ENCODE measurements at regions not wholly inside any gene's neighbourhood (a gene's known extent, or its start where the extent isn't known, plus 50 kb on each side); places are given as distances from the start of the nearest gene placed in this dataset.
A peak's percentile ranks its signal among the peaks of the same experiment; 100 is the strongest.

DNA sequence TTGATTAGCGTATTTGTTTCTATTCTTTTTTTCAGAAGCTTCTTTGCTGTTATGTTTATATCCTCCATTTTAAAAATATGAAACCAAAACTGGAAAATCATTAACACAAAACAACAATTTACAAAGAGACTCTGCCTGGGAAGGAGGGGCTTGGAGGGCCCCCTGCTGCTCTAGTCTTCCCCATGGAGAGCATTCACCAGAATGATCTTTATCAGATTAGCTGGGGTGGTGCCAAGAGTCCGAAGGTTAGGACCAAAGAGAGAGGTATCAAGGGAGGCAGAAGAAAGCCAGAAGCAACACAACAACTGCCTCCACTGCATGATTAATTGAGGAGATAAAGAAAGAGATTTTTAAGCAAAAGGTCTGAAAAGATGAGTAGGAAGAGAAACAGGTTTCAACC, 218.6 kb downstream of the IRS1 start (continued):
- TF ChIP-seq, protein P1, sequence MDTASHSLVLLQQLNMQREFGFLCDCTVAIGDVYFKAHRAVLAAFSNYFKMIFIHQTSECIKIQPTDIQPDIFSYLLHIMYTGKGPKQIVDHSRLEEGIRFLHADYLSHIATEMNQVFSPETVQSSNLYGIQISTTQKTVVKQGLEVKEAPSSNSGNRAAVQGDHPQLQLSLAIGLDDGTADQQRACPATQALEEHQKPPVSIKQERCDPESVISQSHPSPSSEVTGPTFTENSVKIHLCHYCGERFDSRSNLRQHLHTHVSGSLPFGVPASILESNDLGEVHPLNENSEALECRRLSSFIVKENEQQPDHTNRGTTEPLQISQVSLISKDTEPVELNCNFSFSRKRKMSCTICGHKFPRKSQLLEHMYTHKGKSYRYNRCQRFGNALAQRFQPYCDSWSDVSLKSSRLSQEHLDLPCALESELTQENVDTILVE (CRISPR knock-in tag; IDR thresholded peaks at IDR 0.05) = no peak
- no peak for TF ChIP-seq ZNF703 (CRISPR knock-in tag; IDR thresholded peaks at IDR 0.05; ENCODE audit: borderline replicate concordance)
- TF ChIP-seq ZC3H4 (CRISPR knock-in tag; IDR thresholded peaks at IDR 0.05; ENCODE audit: borderline replicate concordance) = no peak
- TF ChIP-seq ZNF607 (CRISPR knock-in tag; IDR thresholded peaks at IDR 0.05; ENCODE audit: borderline replicate concordance) = no peak
- no peak for TF ChIP-seq POLR2G (IDR thresholded peaks at IDR 0.05; ENCODE audit: low read depth, low read length)
- no peak for TF ChIP-seq ZNF34 (CRISPR knock-in tag; IDR thresholded peaks at IDR 0.05; ENCODE audit: borderline replicate concordance)
- no peak for TF ChIP-seq PHF20 (CRISPR knock-in tag; IDR thresholded peaks at IDR 0.05)
- no peak for TF ChIP-seq JDP2 (CRISPR knock-in tag; IDR thresholded peaks at IDR 0.05; ENCODE audit: borderline replicate concordance)
- TF ChIP-seq HDAC1 (CRISPR knock-in tag; IDR thresholded peaks at IDR 0.05) = peak; percentile 28; the same call in 1 of the 2 replicates
- no peak for TF ChIP-seq TBL1XR1 (IDR thresholded peaks at IDR 0.05; ENCODE audit: borderline replicate concordance, low read length, partially characterized antibody)
- TF ChIP-seq XRCC5 (optimal IDR thresholded peaks at IDR 0.05; ENCODE audit: low read length) = no peak
- TF ChIP-seq ZNF747 (CRISPR knock-in tag; IDR thresholded peaks at IDR 0.05; ENCODE audit: borderline replicate concordance) = no peak
- TF ChIP-seq, protein P2, sequence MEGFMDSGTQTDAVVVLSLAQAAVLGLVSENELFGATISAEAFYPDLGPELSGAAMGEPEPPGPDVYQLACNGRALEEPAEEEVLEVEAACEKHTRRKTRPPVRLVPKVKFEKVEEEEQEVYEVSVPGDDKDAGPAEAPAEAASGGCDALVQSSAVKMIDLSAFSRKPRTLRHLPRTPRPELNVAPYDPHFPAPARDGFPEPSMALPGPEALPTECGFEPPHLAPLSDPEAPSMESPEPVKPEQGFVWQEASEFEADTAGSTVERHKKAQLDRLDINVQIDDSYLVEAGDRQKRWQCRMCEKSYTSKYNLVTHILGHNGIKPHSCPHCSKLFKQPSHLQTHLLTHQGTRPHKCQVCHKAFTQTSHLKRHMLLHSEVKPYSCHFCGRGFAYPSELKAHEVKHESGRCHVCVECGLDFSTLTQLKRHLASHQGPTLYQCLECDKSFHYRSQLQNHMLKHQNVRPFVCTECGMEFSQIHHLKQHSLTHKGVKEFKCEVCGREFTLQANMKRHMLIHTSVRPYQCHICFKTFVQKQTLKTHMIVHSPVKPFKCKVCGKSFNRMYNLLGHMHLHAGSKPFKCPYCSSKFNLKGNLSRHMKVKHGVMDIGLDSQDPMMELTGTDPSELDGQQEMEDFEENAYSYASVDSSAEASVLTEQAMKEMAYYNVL (CRISPR knock-in tag; IDR thresholded peaks at IDR 0.05; ENCODE audit: borderline replicate concordance) = peak; percentile 72; the same call in 1 of the 2 replicates
- TF ChIP-seq, protein P3, sequence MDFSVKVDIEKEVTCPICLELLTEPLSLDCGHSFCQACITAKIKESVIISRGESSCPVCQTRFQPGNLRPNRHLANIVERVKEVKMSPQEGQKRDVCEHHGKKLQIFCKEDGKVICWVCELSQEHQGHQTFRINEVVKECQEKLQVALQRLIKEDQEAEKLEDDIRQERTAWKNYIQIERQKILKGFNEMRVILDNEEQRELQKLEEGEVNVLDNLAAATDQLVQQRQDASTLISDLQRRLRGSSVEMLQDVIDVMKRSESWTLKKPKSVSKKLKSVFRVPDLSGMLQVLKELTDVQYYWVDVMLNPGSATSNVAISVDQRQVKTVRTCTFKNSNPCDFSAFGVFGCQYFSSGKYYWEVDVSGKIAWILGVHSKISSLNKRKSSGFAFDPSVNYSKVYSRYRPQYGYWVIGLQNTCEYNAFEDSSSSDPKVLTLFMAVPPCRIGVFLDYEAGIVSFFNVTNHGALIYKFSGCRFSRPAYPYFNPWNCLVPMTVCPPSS (IDR thresholded peaks at IDR 0.05) = no peak
- no peak for TF ChIP-seq ZNF724P (CRISPR knock-in tag; IDR thresholded peaks at IDR 0.05; ENCODE audit: borderline replicate concordance)
- TF ChIP-seq ZMYM4 (CRISPR knock-in tag; IDR thresholded peaks at IDR 0.05) = peak; percentile 93
- TF ChIP-seq, protein P4, sequence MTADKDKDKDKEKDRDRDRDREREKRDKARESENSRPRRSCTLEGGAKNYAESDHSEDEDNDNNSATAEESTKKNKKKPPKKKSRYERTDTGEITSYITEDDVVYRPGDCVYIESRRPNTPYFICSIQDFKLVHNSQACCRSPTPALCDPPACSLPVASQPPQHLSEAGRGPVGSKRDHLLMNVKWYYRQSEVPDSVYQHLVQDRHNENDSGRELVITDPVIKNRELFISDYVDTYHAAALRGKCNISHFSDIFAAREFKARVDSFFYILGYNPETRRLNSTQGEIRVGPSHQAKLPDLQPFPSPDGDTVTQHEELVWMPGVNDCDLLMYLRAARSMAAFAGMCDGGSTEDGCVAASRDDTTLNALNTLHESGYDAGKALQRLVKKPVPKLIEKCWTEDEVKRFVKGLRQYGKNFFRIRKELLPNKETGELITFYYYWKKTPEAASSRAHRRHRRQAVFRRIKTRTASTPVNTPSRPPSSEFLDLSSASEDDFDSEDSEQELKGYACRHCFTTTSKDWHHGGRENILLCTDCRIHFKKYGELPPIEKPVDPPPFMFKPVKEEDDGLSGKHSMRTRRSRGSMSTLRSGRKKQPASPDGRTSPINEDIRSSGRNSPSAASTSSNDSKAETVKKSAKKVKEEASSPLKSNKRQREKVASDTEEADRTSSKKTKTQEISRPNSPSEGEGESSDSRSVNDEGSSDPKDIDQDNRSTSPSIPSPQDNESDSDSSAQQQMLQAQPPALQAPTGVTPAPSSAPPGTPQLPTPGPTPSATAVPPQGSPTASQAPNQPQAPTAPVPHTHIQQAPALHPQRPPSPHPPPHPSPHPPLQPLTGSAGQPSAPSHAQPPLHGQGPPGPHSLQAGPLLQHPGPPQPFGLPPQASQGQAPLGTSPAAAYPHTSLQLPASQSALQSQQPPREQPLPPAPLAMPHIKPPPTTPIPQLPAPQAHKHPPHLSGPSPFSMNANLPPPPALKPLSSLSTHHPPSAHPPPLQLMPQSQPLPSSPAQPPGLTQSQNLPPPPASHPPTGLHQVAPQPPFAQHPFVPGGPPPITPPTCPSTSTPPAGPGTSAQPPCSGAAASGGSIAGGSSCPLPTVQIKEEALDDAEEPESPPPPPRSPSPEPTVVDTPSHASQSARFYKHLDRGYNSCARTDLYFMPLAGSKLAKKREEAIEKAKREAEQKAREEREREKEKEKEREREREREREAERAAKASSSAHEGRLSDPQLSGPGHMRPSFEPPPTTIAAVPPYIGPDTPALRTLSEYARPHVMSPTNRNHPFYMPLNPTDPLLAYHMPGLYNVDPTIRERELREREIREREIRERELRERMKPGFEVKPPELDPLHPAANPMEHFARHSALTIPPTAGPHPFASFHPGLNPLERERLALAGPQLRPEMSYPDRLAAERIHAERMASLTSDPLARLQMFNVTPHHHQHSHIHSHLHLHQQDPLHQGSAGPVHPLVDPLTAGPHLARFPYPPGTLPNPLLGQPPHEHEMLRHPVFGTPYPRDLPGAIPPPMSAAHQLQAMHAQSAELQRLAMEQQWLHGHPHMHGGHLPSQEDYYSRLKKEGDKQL (CRISPR knock-in tag; IDR thresholded peaks at IDR 0.05; ENCODE audit: low read depth) = no peak
- no peak for TF ChIP-seq ZNF333 (CRISPR knock-in tag; IDR thresholded peaks at IDR 0.05; ENCODE audit: borderline replicate concordance)
- TF ChIP-seq, protein P5, sequence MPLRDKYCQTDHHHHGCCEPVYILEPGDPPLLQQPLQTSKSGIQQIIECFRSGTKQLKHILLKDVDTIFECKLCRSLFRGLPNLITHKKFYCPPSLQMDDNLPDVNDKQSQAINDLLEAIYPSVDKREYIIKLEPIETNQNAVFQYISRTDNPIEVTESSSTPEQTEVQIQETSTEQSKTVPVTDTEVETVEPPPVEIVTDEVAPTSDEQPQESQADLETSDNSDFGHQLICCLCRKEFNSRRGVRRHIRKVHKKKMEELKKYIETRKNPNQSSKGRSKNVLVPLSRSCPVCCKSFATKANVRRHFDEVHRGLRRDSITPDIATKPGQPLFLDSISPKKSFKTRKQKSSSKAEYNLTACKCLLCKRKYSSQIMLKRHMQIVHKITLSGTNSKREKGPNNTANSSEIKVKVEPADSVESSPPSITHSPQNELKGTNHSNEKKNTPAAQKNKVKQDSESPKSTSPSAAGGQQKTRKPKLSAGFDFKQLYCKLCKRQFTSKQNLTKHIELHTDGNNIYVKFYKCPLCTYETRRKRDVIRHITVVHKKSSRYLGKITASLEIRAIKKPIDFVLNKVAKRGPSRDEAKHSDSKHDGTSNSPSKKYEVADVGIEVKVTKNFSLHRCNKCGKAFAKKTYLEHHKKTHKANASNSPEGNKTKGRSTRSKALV (CRISPR knock-in tag; IDR thresholded peaks at IDR 0.05) = no peak; the same call in 1 of the 2 replicates
